WERI-Rb-1 (cell line): ENCODE measurements at regions not wholly inside any gene's neighbourhood (a gene's known extent, or its start where the extent isn't known, plus 50 kb on each side); places are given as distances from the start of the nearest gene placed in this dataset.

Source experiments
- DNase-seq: peaks from one replicate; pipeline ENCODE4 v3.0.0-alpha.2; 2020
- H3K27ac ChIP-seq: fragments of 250-450 bp; sonication (Bioruptor Pico); 2 replicates; pipeline ENCODE4 v1.5.1; 2020; ENCODE audit warnings: mild to moderate bottlenecking, moderate library complexity
- H3K27me3 ChIP-seq: fragments of 250-450 bp; sonication (Bioruptor Pico); 2 replicates; pipeline ENCODE4 v1.5.1; 2021; ENCODE audit warnings: mild to moderate bottlenecking, low read depth, moderate library complexity; ENCODE audit not compliant: insufficient read depth, severe bottlenecking
- H3K36me3 ChIP-seq: fragments of 250-450 bp; sonication (Bioruptor Pico); 2 replicates; pipeline ENCODE4 v1.5.1; 2020; ENCODE audit warnings: mild to moderate bottlenecking, moderate library complexity
- H3K4me3 ChIP-seq: 2 replicates; pipeline ENCODE4 v1.5.1; 2011; ENCODE audit warnings: low read depth, mild to moderate bottlenecking, control low read depth, low read length
- H3K9me3 ChIP-seq: fragments of 250-450 bp; sonication (Bioruptor Pico); 2 replicates; pipeline ENCODE4 v1.5.1; 2021; ENCODE audit warnings: mild to moderate bottlenecking, moderate library complexity; ENCODE audit not compliant: severe bottlenecking
- CTCF ChIP-seq: IDR thresholded peaks from 2 replicates; pipeline ENCODE4 v1.5.1; 2011; ENCODE audit warnings: low read depth, mild to moderate bottlenecking, control low read depth, inconsistent platforms, low read length

- H3K4me3 ChIP-seq: no peak overlapping the region
- no peaks in the 10 kb centered on the region for H3K9me3 ChIP-seq
- no peaks in the 10 kb centered on the region for H3K27me3 ChIP-seq
- no peak overlapping the region for H3K27ac ChIP-seq
- TF ChIP-seq CTCF: no peak
- no peak for DNase-seq
- no peaks in the 10 kb centered on the region for H3K36me3 ChIP-seq
Observed at GRCh38 chr5:105670596-105670995, 2000.1 kb downstream of the EFNA5 start.

- H3K9me3 ChIP-seq: no peaks in the 10 kb centered on the region
- no peaks in the 10 kb centered on the region for H3K27me3 ChIP-seq
- no peak for TF ChIP-seq CTCF
- no peak overlapping the region for H3K27ac ChIP-seq
- no peak for DNase-seq
- H3K36me3 ChIP-seq: no peaks in the 10 kb centered on the region
- H3K4me3 ChIP-seq: no peak overlapping the region
Observed at GRCh38 chr5:105663671-105664070, 2007.1 kb downstream of the EFNA5 start.

- Histone ChIP-seq H3K36me3 (no peaks in the 10 kb centered on the region), H3K4me3 (no peak overlapping the region), H3K27me3 (no peaks in the 10 kb centered on the region), H3K9me3 (no peaks in the 10 kb centered on the region), H3K27ac (no peak overlapping the region)
- no peak for TF ChIP-seq CTCF
- no peak for DNase-seq
Observed at GRCh38 chr5:105659396-105659795, 2011.3 kb downstream of the EFNA5 start.

GRCh38 chr5:105640328-105640727 lies 2030.4 kb downstream of the EFNA5 start:
- H3K27me3 ChIP-seq: no peaks in the 10 kb centered on the region
- DNase-seq: no peak
- no peak for TF ChIP-seq CTCF

GRCh38 chr5:105639511-105639910 lies 2031.2 kb downstream of the EFNA5 start:
- Histone ChIP-seq H3K4me3 (no peak overlapping the region), H3K9me3 (no peaks in the 10 kb centered on the region), H3K36me3 (no peaks in the 10 kb centered on the region), H3K27ac (no peak overlapping the region), H3K27me3 (no peaks in the 10 kb centered on the region)
- TF ChIP-seq CTCF: no peak
- no peak for DNase-seq

More at GRCh38 chr5:105640328-105640727, 2030.4 kb downstream of the EFNA5 start:
- no peak overlapping the region for H3K4me3 ChIP-seq
- no peaks in the 10 kb centered on the region for H3K36me3 ChIP-seq
- H3K9me3 ChIP-seq: no peaks in the 10 kb centered on the region
- no peak overlapping the region for H3K27ac ChIP-seq

GRCh38 chr5:105639068-105639467 lies 2031.7 kb downstream of the EFNA5 start:
- TF ChIP-seq CTCF: no peak
- no peaks in the 10 kb centered on the region for H3K27me3 ChIP-seq
- DNase-seq: no peak
- no peaks in the 10 kb centered on the region for H3K36me3 ChIP-seq
- no peaks in the 10 kb centered on the region for H3K9me3 ChIP-seq
- H3K27ac ChIP-seq: no peak overlapping the region
- H3K4me3 ChIP-seq: no peak overlapping the region
